Thyroid gland (tissue), 4 donors: ENCODE measurements at regions not wholly inside any gene's neighbourhood (a gene's known extent, or its start where the extent isn't known, plus 50 kb on each side); places are given as distances from the start of the nearest gene placed in this dataset.

Experiments used
- DNase-seq, 2 donors: peaks; one replicate each; pipeline ENCODE4 v3.0.0-alpha.2; 2019
- H3K27ac ChIP-seq, 3 donors: fragments of 200-600 bp; sonication (generic); 1 replicate in 2 of 3; 2 replicates in 1 of 3; pipeline ENCODE4 v1.5.1; 2016 to 2019; ENCODE audit warnings: mild to moderate bottlenecking in 1 of 3, moderate library complexity in 1 of 3
- H3K27me3 ChIP-seq: fragments of 200-600 bp; sonication (generic); one replicate; pipeline ENCODE4 v1.5.1; 2019
- H3K36me3 ChIP-seq, 2 donors: fragments of 200-600 bp; sonication (generic); one replicate each; pipeline ENCODE4 v1.5.1; 2016 to 2019
- H3K4me1 ChIP-seq, 2 donors: fragments of 200-600 bp; sonication (generic); one replicate each; pipeline ENCODE4 v1.5.1; 2017 to 2019
- H3K4me3 ChIP-seq, 3 donors: fragments of 200-600 bp; sonication (generic); replicated peaks in 1 of 3; 1 replicate in 2 of 3; 2 replicates in 1 of 3; pipeline ENCODE4 v1.5.1; 2016; ENCODE audit warnings: mild to moderate bottlenecking in 1 of 3
- H3K9me3 ChIP-seq: fragments of 200-600 bp; sonication (generic); one replicate; pipeline ENCODE4 v1.5.1; 2017
- CTCF ChIP-seq, 6 experiments: fragments of 200-600 bp in 3 of 6; fragments of 450-650 bp in 3 of 6; sonication (generic) in 3 of 6; IDR thresholded peaks; one replicate each; pipeline ENCODE4 v1.5.1; 2016 to 2019; ENCODE audit warnings: antibody characterized with exemption in 6 of 6, mild to moderate bottlenecking in 2 of 6, inconsistent platforms in 1 of 6, moderate library complexity in 1 of 6
- POLR2A ChIP-seq, 2 donors: fragments of 450-650 bp; IDR thresholded peaks; one replicate each; pipeline ENCODE4 v1.6.1; 2017; ENCODE audit warnings: antibody characterized with exemption in 2 of 2, mild to moderate bottlenecking in 2 of 2, moderate library complexity in 1 of 2
- WGBS, 2 donors: methylation state at CpG; one replicate each; pipeline ENCODE4 v1.1.5; 2017; 5-methylcytosine and 5-hydroxymethylcytosine counted together
- intact Hi-C: fragments of 100-400 bp; cut with DNase I; formaldehyde crosslinking; loops from one replicate; pipeline ENCODE4 v1.15.1; 2023

GRCh38 chr13:48816700-48817099 lies 159.0 kb upstream of the FNDC3A start:
- Histone ChIP-seq H3K36me3 (no peaks in the 10 kb centered on the region), H3K4me1 (no peaks in the 10 kb centered on the region), H3K27me3 (no peaks in the 10 kb centered on the region), H3K27ac (no peak overlapping the region), H3K4me3 (no peak overlapping the region), H3K9me3 (no peaks in the 10 kb centered on the region)
- no peak for TF ChIP-seq CTCF (IDR thresholded peaks at IDR 0.05)
- TF ChIP-seq POLR2A (IDR thresholded peaks at IDR 0.05): no peak
- DNase-seq: no peak
- intact Hi-C loops: no loop called here
- 85 to 89% methylated on average over 2 of the region's 2 CpGs for WGBS, 2 donors

- Histone ChIP-seq H3K36me3 (no peaks in the 10 kb centered on the region), H3K27me3 (no peaks in the 10 kb centered on the region), H3K4me1 (no peaks in the 10 kb centered on the region), H3K9me3 (no peaks in the 10 kb centered on the region), H3K4me3 (no peak overlapping the region), H3K27ac (no peak overlapping the region)
- WGBS, 2 donors: 88 to 94% methylated on average over 5 of the region's 5 CpGs
- TF ChIP-seq POLR2A (IDR thresholded peaks at IDR 0.05) (no peak), CTCF (IDR thresholded peaks at IDR 0.05) (no peak)
- no peak for DNase-seq
- intact Hi-C loops: no loop called here
Observed at GRCh38 chr13:48817166-48817802, 158.4 kb upstream of the FNDC3A start.

- intact Hi-C loops: no loop called here
- Histone ChIP-seq H3K9me3 (no peaks in the 10 kb centered on the region), H3K4me3 (no peak overlapping the region), H3K36me3 (no peaks in the 10 kb centered on the region), H3K27me3 (no peaks in the 10 kb centered on the region), H3K4me1 (no peaks in the 10 kb centered on the region), H3K27ac (no peak overlapping the region)
- TF ChIP-seq POLR2A (IDR thresholded peaks at IDR 0.05) (no peak), CTCF (IDR thresholded peaks at IDR 0.05) (no peak)
- no peak for DNase-seq
- WGBS, 2 donors: 83 to 85% methylated on average over 3 of the region's 3 CpGs
Observed at GRCh38 chr13:48818495-48819356, 157.0 kb upstream of the FNDC3A start.

GRCh38 chr13:48819376-48819775 lies 156.3 kb upstream of the FNDC3A start:
- intact Hi-C loops: no loop called here
- 90 to 91% methylated on average over 3 of the region's 3 CpGs for WGBS, 2 donors

More at GRCh38 chr13:48819376-48819775, 156.3 kb upstream of the FNDC3A start:
- Histone ChIP-seq H3K27ac (no peak overlapping the region), H3K27me3 (no peaks in the 10 kb centered on the region), H3K4me3 (no peak overlapping the region), H3K4me1 (no peaks in the 10 kb centered on the region), H3K9me3 (no peaks in the 10 kb centered on the region), H3K36me3 (no peaks in the 10 kb centered on the region)
- DNase-seq: no peak
- no peak for TF ChIP-seq CTCF (IDR thresholded peaks at IDR 0.05)
- TF ChIP-seq POLR2A (IDR thresholded peaks at IDR 0.05): no peak
